ENCODE measurements at regions not wholly inside any gene's neighbourhood (a gene's known extent, or its start where the extent isn't known, plus 50 kb on each side); places are given as distances from the start of the nearest gene placed in this dataset.
A peak's percentile ranks its signal among the peaks of the same experiment; 100 is the strongest.

DNA sequence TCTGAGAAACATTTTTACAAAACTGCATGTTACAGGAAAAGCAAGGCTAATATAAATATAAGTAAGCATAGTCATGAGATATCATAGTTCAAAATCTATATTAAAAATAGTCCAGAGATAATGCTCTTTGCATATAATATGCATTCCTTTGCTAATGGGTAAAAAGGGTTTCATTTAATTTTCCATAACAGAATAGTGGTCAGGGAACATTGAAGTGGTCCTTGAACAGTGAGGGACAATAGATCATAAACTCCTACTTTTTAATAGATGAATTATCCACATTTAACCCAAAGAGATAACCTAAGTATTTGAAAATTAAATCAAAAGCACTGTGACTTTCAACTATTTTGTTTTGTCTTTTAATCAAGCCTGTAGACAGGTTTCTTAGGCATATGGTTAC lies 243.1 kb upstream of the ADGRB3 start:
- no peak overlapping the region for H3K4me3 Mint-ChIP-seq
- TF ChIP-seq, protein P1, sequence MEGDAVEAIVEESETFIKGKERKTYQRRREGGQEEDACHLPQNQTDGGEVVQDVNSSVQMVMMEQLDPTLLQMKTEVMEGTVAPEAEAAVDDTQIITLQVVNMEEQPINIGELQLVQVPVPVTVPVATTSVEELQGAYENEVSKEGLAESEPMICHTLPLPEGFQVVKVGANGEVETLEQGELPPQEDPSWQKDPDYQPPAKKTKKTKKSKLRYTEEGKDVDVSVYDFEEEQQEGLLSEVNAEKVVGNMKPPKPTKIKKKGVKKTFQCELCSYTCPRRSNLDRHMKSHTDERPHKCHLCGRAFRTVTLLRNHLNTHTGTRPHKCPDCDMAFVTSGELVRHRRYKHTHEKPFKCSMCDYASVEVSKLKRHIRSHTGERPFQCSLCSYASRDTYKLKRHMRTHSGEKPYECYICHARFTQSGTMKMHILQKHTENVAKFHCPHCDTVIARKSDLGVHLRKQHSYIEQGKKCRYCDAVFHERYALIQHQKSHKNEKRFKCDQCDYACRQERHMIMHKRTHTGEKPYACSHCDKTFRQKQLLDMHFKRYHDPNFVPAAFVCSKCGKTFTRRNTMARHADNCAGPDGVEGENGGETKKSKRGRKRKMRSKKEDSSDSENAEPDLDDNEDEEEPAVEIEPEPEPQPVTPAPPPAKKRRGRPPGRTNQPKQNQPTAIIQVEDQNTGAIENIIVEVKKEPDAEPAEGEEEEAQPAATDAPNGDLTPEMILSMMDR (conservative IDR thresholded peaks at IDR 0.05), result no peak
- H3K27ac Mint-ChIP-seq, result no peak overlapping the region
- no peaks in the 10 kb centered on the region for H3K9me3 Mint-ChIP-seq
- DNase-seq (ENCODE audit: extremely low spot score, unreplicated experiment), result no peak
- H3K4me1 Mint-ChIP-seq (ENCODE audit: unreplicated experiment), result no peaks in the 10 kb centered on the region
- H3K27me3 Mint-ChIP-seq, result no peaks in the 10 kb centered on the region
- no peaks in the 10 kb centered on the region for H3K36me3 Mint-ChIP-seq

DNA sequence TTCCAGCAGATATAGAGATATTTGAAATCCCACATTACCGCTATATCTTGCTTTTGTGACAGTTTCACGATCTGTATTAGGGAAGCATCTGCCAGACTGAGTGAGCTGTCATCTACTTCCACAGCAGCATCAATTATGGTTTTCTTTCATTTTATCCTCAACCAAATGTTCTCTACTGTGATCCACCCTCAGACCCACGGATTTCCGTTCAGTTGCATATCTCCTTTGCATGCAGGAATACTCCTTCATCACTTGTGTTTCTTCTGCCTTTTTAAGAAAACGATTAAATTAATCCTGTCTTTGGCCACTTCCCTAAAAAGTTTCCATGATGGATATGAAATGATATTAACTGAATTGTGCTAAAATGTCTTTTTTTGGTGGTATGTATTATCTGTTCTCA lies 262.1 kb upstream of the ADGRB3 start:
- TF ChIP-seq, protein P1 (conservative IDR thresholded peaks at IDR 0.05), result no peak
- peaks cover 3% of the 10 kb centered on the region for H3K9me3 Mint-ChIP-seq
- H3K4me3 Mint-ChIP-seq, result no peak overlapping the region
- DNase-seq (ENCODE audit: extremely low spot score, unreplicated experiment), result no peak
- no peaks in the 10 kb centered on the region for H3K36me3 Mint-ChIP-seq
- H3K4me1 Mint-ChIP-seq (ENCODE audit: unreplicated experiment), result no peaks in the 10 kb centered on the region
- H3K27ac Mint-ChIP-seq, result no peak overlapping the region
- H3K27me3 Mint-ChIP-seq, result no peaks in the 10 kb centered on the region

DNA sequence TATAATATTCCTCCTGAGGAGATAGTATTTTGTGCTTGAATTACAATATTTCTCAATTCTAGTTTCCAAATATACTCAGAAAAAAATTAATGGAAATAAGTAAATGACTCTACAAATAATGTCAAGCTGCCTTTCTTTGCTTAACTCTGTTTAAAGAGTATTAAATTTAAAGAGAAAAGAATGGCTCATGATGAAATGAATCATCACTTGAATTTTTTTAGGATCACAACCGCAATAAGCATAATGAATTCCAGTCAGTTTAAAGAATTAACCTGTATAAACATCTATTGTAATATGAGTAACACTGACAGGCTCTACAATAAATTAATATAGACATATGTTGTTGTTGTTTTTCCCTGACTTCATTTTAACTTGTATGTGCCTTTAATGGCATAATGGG lies 266.2 kb upstream of the ADGRB3 start:
- Mint-ChIP-seq H3K9me3 (peaks cover 3% of the 10 kb centered on the region), H3K4me3 (no peak overlapping the region), H3K36me3 (no peaks in the 10 kb centered on the region), H3K27me3 (no peaks in the 10 kb centered on the region), H3K27ac (no peak overlapping the region), H3K4me1 (ENCODE audit: unreplicated experiment) (no peaks in the 10 kb centered on the region)
- DNase-seq (ENCODE audit: extremely low spot score, unreplicated experiment), result no peak
- TF ChIP-seq, protein P1 (conservative IDR thresholded peaks at IDR 0.05), result no peak

DNA sequence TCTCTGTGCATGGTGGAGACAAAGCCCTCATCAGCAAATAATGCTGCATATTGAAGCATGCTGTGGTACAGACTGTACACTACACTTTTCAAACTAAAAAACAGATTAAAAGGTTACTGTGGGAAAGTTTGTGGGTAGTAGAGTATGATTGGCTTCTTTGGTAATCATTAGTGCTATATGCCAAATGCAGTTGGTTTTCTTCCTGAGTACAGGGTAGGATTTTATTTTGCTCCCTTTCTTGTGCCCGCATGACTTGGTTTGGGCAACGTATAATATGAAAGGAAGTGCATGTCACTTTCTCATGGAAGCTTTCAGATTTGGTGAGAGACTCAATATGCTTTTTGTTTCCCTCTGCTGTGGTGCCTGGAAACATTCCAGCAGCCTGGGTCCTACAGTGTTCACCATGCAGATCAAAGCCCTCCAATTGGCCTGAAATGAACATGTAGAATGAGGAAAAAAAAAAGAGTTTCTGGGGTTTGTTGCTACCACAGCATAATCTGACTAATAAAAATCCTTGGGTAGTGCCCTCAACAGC lies 270.7 kb upstream of the ADGRB3 start:
- H3K4me3 Mint-ChIP-seq, result no peak overlapping the region
- H3K4me1 Mint-ChIP-seq (ENCODE audit: unreplicated experiment), result no peaks in the 10 kb centered on the region
- DNase-seq (ENCODE audit: extremely low spot score, unreplicated experiment), result no peak
- TF ChIP-seq, protein P1 (conservative IDR thresholded peaks at IDR 0.05), result no peak
- H3K9me3 Mint-ChIP-seq, result peaks cover 7% of the 10 kb centered on the region
- no peaks in the 10 kb centered on the region for H3K27me3 Mint-ChIP-seq
- no peak overlapping the region for H3K27ac Mint-ChIP-seq
- H3K36me3 Mint-ChIP-seq, result no peaks in the 10 kb centered on the region

DNA sequence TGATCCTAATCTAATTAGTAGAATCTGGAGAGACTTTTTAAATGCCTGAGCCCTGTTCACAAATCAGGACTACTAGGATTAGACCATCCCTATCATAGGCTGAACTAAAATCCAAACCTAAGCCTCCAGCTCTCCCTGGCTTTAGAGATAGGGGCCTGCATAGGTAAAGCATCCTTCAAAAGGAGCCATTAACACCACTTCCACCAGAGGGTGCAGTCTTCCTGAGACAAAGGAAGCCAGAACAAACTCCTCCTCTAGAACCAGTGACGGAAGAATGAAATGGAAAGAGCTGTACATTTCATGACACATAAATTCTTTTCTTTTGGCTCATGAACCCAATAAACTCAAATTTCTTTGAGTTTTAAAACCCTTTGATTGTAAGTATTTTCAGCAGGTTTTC lies 291.2 kb upstream of the ADGRB3 start:
- Mint-ChIP-seq H3K27me3 (no peaks in the 10 kb centered on the region), H3K36me3 (no peaks in the 10 kb centered on the region)
- DNase-seq (ENCODE audit: extremely low spot score, unreplicated experiment), result no peak

More for the DNA sequence above, 291.2 kb upstream of the ADGRB3 start:
- H3K4me1 Mint-ChIP-seq (ENCODE audit: unreplicated experiment), result no peaks in the 10 kb centered on the region
- no peaks in the 10 kb centered on the region for H3K9me3 Mint-ChIP-seq
- no peak overlapping the region for H3K27ac Mint-ChIP-seq
- TF ChIP-seq, protein P1 (conservative IDR thresholded peaks at IDR 0.05), result peak; percentile 67
- H3K4me3 Mint-ChIP-seq, result no peak overlapping the region
